ENCODE measurements at regions not wholly inside any gene's neighbourhood (a gene's known extent, or its start where the extent isn't known, plus 50 kb on each side); places are given as distances from the start of the nearest gene placed in this dataset.

DNA sequence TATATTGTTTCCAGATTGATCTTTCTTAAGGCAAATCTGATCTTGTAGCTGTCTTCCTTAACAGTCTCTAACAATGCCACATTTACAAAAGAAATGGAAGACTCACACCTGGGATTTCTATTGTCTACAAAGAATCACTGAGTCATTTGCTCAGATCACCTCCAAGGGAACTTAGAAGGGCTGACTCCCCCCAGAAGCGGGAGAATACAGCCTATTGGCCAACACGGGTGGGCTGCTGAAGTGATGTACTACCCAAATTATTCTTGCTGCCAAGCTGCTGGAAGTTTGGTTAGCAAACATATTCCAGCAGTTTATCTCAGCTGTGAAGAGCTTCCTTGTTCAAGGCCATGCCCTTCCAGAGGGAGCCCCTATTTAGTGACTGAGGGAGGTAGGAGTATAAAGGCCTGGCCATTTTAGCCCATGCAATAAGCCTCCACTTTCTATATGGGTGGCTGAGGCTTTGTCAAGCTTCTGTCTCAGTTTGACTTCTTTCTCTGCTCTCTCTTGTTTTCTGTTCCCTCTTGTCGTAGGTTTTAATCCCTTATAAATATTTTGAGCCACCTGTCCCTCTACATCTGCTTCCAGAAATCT lies 379.4 kb downstream of the PRR16 start:
- TF ChIP-seq, protein P1, sequence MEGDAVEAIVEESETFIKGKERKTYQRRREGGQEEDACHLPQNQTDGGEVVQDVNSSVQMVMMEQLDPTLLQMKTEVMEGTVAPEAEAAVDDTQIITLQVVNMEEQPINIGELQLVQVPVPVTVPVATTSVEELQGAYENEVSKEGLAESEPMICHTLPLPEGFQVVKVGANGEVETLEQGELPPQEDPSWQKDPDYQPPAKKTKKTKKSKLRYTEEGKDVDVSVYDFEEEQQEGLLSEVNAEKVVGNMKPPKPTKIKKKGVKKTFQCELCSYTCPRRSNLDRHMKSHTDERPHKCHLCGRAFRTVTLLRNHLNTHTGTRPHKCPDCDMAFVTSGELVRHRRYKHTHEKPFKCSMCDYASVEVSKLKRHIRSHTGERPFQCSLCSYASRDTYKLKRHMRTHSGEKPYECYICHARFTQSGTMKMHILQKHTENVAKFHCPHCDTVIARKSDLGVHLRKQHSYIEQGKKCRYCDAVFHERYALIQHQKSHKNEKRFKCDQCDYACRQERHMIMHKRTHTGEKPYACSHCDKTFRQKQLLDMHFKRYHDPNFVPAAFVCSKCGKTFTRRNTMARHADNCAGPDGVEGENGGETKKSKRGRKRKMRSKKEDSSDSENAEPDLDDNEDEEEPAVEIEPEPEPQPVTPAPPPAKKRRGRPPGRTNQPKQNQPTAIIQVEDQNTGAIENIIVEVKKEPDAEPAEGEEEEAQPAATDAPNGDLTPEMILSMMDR (IDR thresholded peaks at IDR 0.05) = no peak
- TF ChIP-seq POLR2A (IDR thresholded peaks at IDR 0.05) = no peak

All from heart left ventricle (tissue), 13 donors.